ENCODE measurements at regions not wholly inside any gene's neighbourhood (a gene's known extent, or its start where the extent isn't known, plus 50 kb on each side); places are given as distances from the start of the nearest gene placed in this dataset.
A peak's percentile ranks its signal among the peaks of the same experiment; 100 is the strongest.
"Not testable (repeated sequence)": the region's sequence is repeated elsewhere in the genome, so short reads cannot be mapped to it uniquely, and the experiment has no call there.

- DNase-seq (no peak), ATAC-seq (no peak)
Measured at GRCh38 chr4:55251342-55251741, 94.7 kb upstream of the SRD5A3 start.

- no peak for ATAC-seq
- DNase-seq, result no peak
Measured at GRCh38 chr4:55251896-55252295, 94.1 kb upstream of the SRD5A3 start.

GRCh38 chr4:55253948-55254593 lies 92.0 kb upstream of the SRD5A3 start:
- DNase-seq (no peak), ATAC-seq (no peak)

GRCh38 chr4:55255179-55255578 lies 90.9 kb upstream of the SRD5A3 start:
- no peak for DNase-seq
- ATAC-seq, result no peak

- ATAC-seq, result no peak
Measured at GRCh38 chr4:55256787-55257186, 89.3 kb upstream of the SRD5A3 start.

GRCh38 chr4:55258152-55258865 lies 87.7 kb upstream of the SRD5A3 start:
- DNase-seq (no peak), ATAC-seq (no peak)

More at GRCh38 chr4:55256787-55257186, 89.3 kb upstream of the SRD5A3 start:
- no peak for DNase-seq

GRCh38 chr4:55259294-55259693 lies 86.7 kb upstream of the SRD5A3 start:
- ATAC-seq, result no peak

GRCh38 chr4:55269470-55269869 lies 76.6 kb upstream of the SRD5A3 start:
- no peak for ATAC-seq
- DNase-seq, result no peak

More at GRCh38 chr4:55259294-55259693, 86.7 kb upstream of the SRD5A3 start:
- DNase-seq, result no peak

GRCh38 chr4:55269995-55270394 lies 76.0 kb upstream of the SRD5A3 start:
- no peak for DNase-seq

GRCh38 chr4:55270481-55270880 lies 75.6 kb upstream of the SRD5A3 start:
- no peak for DNase-seq
- ATAC-seq, result no peak

More at GRCh38 chr4:55269995-55270394, 76.0 kb upstream of the SRD5A3 start:
- no peak for ATAC-seq

- DNase-seq (no peak), ATAC-seq (no peak)
Measured at GRCh38 chr4:55272102-55272501, 73.9 kb upstream of the SRD5A3 start.

GRCh38 chr4:55272589-55272988 lies 73.5 kb upstream of the SRD5A3 start:
- DNase-seq (no peak), ATAC-seq (no peak)

GRCh38 chr4:55277011-55277410 lies 69.0 kb upstream of the SRD5A3 start:
- ATAC-seq (no peak), DNase-seq (no peak)

GRCh38 chr4:55278316-55278715 lies 67.7 kb upstream of the SRD5A3 start:
- no peak for DNase-seq
- no peak for ATAC-seq

- not testable (repeated sequence) for DNase-seq, ATAC-seq
Measured at GRCh38 chr4:55280474-55280873, 65.6 kb upstream of the SRD5A3 start.

- not testable (repeated sequence) for ATAC-seq, DNase-seq
Measured at GRCh38 chr4:55281118-55281683, 64.8 kb upstream of the SRD5A3 start.

- ATAC-seq (no peak), DNase-seq (no peak)
Measured at GRCh38 chr4:55284331-55284730, 61.7 kb upstream of the SRD5A3 start.

- ATAC-seq (peak; percentile 32), DNase-seq (no peak)
Measured at GRCh38 chr4:55291227-55291640, 54.8 kb upstream of the SRD5A3 start.

GRCh38 chr4:55296096-55296495 lies 49.9 kb upstream of the SRD5A3 start:
- ATAC-seq (no peak), DNase-seq (no peak)

All from stimulated activated naive CD8-positive, alpha-beta T cell treated with anti-CD3 and anti-CD28 coated beads, Interleukin-15, Interleukin-2, amounts not matched to agents 100 U/mL and 50 U/mL, for 24 hours (primary cell).